KMS-11 (cell line): ENCODE measurements at regions not wholly inside any gene's neighbourhood (a gene's known extent, or its start where the extent isn't known, plus 50 kb on each side); places are given as distances from the start of the nearest gene placed in this dataset.

Source experiments
- H2AFZ ChIP-seq: fragments of 200-600 bp; sonication (generic); 2 replicates; pipeline ENCODE4 v1.6.1; 2016; ENCODE audit warnings: antibody characterized with exemption, mixed run types, low read depth
- H3K27ac ChIP-seq: fragments of 200-600 bp; sonication (generic); 2 replicates; pipeline ENCODE4 v1.6.1; 2016; ENCODE audit warnings: mild to moderate bottlenecking, mixed run types
- H3K27me3 ChIP-seq: fragments of 200-600 bp; sonication (generic); 2 replicates; pipeline ENCODE4 v1.6.1; 2017; ENCODE audit warnings: mild to moderate bottlenecking, low read depth, mixed run types, moderate library complexity; ENCODE audit not compliant: insufficient read depth
- H3K36me3 ChIP-seq: fragments of 200-600 bp; sonication (generic); 2 replicates; pipeline ENCODE4 v1.6.1; 2017; ENCODE audit warnings: mild to moderate bottlenecking, mixed run types; ENCODE audit not compliant: insufficient read depth
- H3K4me1 ChIP-seq: fragments of 200-600 bp; sonication (generic); 2 replicates; pipeline ENCODE4 v1.6.1; 2016; ENCODE audit warnings: mild to moderate bottlenecking, low read depth, mixed run types; ENCODE audit not compliant: poor library complexity, severe bottlenecking
- H3K4me2 ChIP-seq: fragments of 200-600 bp; sonication (generic); 2 replicates; pipeline ENCODE4 v1.7.0; 2016; ENCODE audit warnings: mild to moderate bottlenecking, mixed run types
- H3K4me3 ChIP-seq: fragments of 200-600 bp; sonication (generic); IDR thresholded peaks from 2 replicates; pipeline ENCODE4 v1.6.1; 2017; ENCODE audit warnings: low read depth, low read length, mixed read lengths; ENCODE audit not compliant: insufficient read depth
- H3K79me2 ChIP-seq: fragments of 200-600 bp; sonication (generic); 2 replicates; pipeline ENCODE4 v1.6.1; 2016; ENCODE audit warnings: low read depth, mixed run types; ENCODE audit not compliant: insufficient read depth
- H3K9ac ChIP-seq: fragments of 200-600 bp; sonication (generic); 2 replicates; pipeline ENCODE4 v1.6.1; 2016; ENCODE audit warnings: mild to moderate bottlenecking, mixed run types
- H4K20me1 ChIP-seq: fragments of 200-600 bp; sonication (generic); 2 replicates; pipeline ENCODE4 v1.6.1; 2016; ENCODE audit warnings: mild to moderate bottlenecking, mixed run types; ENCODE audit not compliant: insufficient read depth
- TF ChIP-seq, protein P1 (sequence below): fragments of 200-600 bp; sonication (generic); conservative IDR thresholded peaks from 2 replicates; pipeline ENCODE4 v1.6.1; 2017; ENCODE audit warnings: low read depth, mild to moderate bottlenecking, antibody characterized with exemption, low read length, moderate library complexity, mixed read lengths

DNA sequence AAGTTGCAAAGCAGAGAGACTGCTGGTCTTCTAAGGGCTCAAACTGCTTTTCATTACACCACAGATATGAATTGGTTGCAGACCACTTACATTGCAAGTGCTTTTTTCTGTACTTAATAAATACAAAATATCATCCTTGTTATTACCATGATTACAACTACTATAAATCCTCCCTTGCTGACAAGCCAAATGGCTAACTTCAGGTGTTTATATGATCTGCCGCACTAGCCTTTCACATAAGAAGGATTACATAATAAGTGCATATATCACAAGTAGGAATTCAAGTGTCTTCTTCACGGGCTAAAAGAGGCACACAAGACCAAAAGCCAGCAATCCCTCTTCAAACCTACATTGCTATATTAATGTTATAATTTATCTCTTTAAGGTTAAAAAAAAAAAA lies 373.0 kb downstream of the ZEB2 start:
- H4K20me1 ChIP-seq: no peaks in the 10 kb centered on the region
- H2AFZ ChIP-seq: no peak overlapping the region
- H3K9ac ChIP-seq: no peak overlapping the region
- TF ChIP-seq, protein P1, sequence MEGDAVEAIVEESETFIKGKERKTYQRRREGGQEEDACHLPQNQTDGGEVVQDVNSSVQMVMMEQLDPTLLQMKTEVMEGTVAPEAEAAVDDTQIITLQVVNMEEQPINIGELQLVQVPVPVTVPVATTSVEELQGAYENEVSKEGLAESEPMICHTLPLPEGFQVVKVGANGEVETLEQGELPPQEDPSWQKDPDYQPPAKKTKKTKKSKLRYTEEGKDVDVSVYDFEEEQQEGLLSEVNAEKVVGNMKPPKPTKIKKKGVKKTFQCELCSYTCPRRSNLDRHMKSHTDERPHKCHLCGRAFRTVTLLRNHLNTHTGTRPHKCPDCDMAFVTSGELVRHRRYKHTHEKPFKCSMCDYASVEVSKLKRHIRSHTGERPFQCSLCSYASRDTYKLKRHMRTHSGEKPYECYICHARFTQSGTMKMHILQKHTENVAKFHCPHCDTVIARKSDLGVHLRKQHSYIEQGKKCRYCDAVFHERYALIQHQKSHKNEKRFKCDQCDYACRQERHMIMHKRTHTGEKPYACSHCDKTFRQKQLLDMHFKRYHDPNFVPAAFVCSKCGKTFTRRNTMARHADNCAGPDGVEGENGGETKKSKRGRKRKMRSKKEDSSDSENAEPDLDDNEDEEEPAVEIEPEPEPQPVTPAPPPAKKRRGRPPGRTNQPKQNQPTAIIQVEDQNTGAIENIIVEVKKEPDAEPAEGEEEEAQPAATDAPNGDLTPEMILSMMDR: no peak
- H3K27me3 ChIP-seq: no peaks in the 10 kb centered on the region
- no peak overlapping the region for H3K4me2 ChIP-seq
- no peaks in the 10 kb centered on the region for H3K79me2 ChIP-seq
- no peak overlapping the region for H3K4me3 ChIP-seq
- no peak overlapping the region for H3K27ac ChIP-seq
- H3K4me1 ChIP-seq: no peaks in the 10 kb centered on the region
- no peaks in the 10 kb centered on the region for H3K36me3 ChIP-seq

DNA sequence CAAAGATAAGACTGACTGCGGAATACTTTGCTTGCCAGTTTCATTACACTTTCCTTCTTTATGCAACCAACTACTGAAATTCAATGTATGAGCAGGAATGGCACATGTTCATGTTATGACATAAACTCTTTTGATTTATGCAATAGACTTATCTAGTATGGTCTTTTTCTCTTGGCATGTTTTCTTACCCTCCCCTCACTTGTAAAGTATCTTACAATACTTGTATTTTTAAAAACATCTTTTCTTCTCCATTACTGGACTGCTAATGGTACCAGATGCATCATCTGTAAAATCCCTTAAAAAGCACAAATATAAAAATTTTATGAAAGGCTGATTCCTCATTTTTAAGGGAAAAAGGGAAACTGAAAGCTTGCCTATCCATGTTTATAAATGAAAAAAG lies 373.8 kb downstream of the ZEB2 start:
- Histone ChIP-seq H3K9ac (no peak overlapping the region), H3K4me2 (no peak overlapping the region), H3K27ac (no peak overlapping the region), H3K79me2 (no peaks in the 10 kb centered on the region), H3K36me3 (no peaks in the 10 kb centered on the region), H2AFZ (no peak overlapping the region), H3K27me3 (no peaks in the 10 kb centered on the region), H4K20me1 (no peaks in the 10 kb centered on the region), H3K4me3 (no peak overlapping the region), H3K4me1 (no peaks in the 10 kb centered on the region)
- TF ChIP-seq, protein P1: no peak

DNA sequence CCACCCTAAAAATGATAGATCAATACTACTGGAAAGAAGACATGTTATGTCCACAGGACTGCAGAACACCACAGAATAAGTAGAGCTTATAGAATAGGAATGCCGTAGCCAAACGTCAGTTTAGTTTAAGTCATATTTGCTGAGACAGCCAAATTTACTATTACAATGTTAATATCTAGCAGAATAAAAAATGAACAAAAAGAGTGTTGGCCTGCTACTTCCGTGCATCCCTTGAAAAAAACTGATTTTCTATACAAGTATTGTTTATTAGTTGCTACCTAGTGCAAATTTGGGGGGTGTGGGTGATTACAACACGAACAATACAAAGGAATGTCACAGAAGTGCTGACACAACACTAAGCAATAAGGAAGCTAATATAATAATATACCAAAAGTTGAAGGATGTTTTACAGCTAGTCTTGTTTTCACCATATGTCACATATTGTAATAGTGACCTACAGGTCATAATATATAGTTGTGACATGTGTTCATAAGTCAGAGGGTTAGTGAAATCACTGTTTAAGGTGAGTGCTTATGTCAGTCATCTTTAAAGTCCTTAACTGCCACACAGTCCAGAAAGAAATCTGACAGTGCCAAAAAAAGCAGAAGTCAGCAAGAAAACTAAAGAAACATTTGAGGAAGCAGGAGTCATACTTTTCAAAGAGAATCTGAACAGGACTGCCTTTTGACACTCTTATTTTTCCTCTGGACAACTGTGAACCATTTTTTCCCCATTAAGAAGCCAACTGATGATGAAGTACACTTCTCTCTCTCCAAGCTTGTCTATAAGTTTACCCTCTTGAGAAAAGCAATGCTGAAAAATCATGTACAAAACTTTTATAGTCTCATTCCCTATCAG lies 376.4 kb downstream of the ZEB2 start:
- no peak overlapping the region for H3K9ac ChIP-seq
- H3K4me3 ChIP-seq: no peak overlapping the region
- H3K4me2 ChIP-seq: no peak overlapping the region
- H3K79me2 ChIP-seq: no peaks in the 10 kb centered on the region
- TF ChIP-seq, protein P1: no peak
- no peaks in the 10 kb centered on the region for H3K36me3 ChIP-seq
- no peaks in the 10 kb centered on the region for H3K4me1 ChIP-seq
- H2AFZ ChIP-seq: no peak overlapping the region
- no peaks in the 10 kb centered on the region for H4K20me1 ChIP-seq
- no peak overlapping the region for H3K27ac ChIP-seq
- H3K27me3 ChIP-seq: no peaks in the 10 kb centered on the region

DNA sequence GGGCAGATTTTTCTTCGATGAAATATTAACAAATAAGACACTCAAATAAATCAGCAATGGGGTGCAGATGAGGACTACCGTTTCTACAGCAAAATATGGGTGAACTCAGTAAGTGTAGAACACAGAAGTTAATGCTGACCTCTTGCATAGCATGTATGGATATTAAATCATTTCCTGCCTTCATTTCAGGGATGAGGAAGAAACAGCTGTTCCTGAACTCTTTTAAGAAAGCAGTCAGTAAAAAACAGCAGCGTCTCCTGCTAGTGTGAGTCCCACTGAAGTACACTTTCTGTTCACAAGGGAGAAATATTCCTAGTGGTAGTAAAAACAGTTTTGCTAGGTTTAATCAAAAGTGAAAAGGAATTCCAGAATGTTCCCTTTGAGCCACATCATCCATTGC lies 379.0 kb downstream of the ZEB2 start:
- Histone ChIP-seq H2AFZ (no peak overlapping the region), H3K27me3 (no peaks in the 10 kb centered on the region), H3K36me3 (no peaks in the 10 kb centered on the region), H3K4me3 (no peak overlapping the region), H4K20me1 (no peaks in the 10 kb centered on the region), H3K27ac (no peak overlapping the region), H3K4me2 (no peak overlapping the region), H3K4me1 (no peaks in the 10 kb centered on the region), H3K9ac (no peak overlapping the region), H3K79me2 (no peaks in the 10 kb centered on the region)
- TF ChIP-seq, protein P1: no peak
